Psoas muscle (tissue), 7 donors: ENCODE measurements at regions not wholly inside any gene's neighbourhood (a gene's known extent, or its start where the extent isn't known, plus 50 kb on each side); places are given as distances from the start of the nearest gene placed in this dataset.

ENCODE experiments used
- ATAC-seq, 4 donors: fragments of 200-7000 bp; cut with Tn5 transposase; one replicate each; pipeline ENCODE4 v1.9.1; 2020; ENCODE audit warnings: moderate library complexity in 3 of 4, mild to moderate bottlenecking in 2 of 4
- DNase-seq, 2 donors: peaks; one replicate each; pipeline ENCODE4 v3.0.0-alpha.2; 2020
- H3K27ac ChIP-seq: fragments of 200-600 bp; one replicate; pipeline ENCODE4 v1.8.0; 2022
- H3K27me3 ChIP-seq, 3 donors: fragments of 200-600 bp in 1 of 3; one replicate each; pipeline versions ENCODE4 v1.6.1 to v1.8.0; 2013 to 2022; ENCODE audit warnings: low read length in 2 of 3, mild to moderate bottlenecking in 2 of 3, moderate library complexity in 1 of 3; ENCODE audit not compliant: insufficient read depth in 3 of 3
- H3K36me3 ChIP-seq, 2 donors: fragments of 200-600 bp in 1 of 2; one replicate each; pipeline versions ENCODE4 v1.6.1 to v1.8.0; 2013 to 2022; ENCODE audit warnings: low read depth in 1 of 2, mild to moderate bottlenecking in 1 of 2, moderate library complexity in 1 of 2; ENCODE audit not compliant: insufficient read depth in 1 of 2
- H3K4me1 ChIP-seq: fragments of 200-600 bp; one replicate; pipeline ENCODE4 v1.8.0; 2022
- H3K4me3 ChIP-seq: fragments of 200-600 bp; one replicate; pipeline ENCODE4 v1.8.0; 2022; ENCODE audit warnings: mild to moderate bottlenecking
- H3K9me3 ChIP-seq: fragments of 200-600 bp; one replicate; pipeline ENCODE4 v1.8.0; 2022
- CTCF ChIP-seq: fragments of 200-600 bp; IDR thresholded peaks from one replicate; pipeline ENCODE4 v1.8.0; 2022; ENCODE audit warnings: antibody characterized with exemption
- WGBS, 3 donors: extraction: QIAGEN DNeasy Blood & Tissue Kit; methylation state at CpG; one replicate each; pipeline versions ENCODE4 v1.1.6 to v1.1.7; 2013; 5-methylcytosine and 5-hydroxymethylcytosine counted together
- intact Hi-C, 2 donors: fragments of 100-400 bp; cut with DNase I; formaldehyde crosslinking; loops; one replicate each; pipeline versions ENCODE4 v1.11.0 to v1.14.2; 2022
- donor health status: healthy with polysubstance abuse.
- donor health status: DM: no; HTN: no; CAD: no; lungs with moderate emphysema.
- donor health status: Bipolar disorder and iron deficiency.
- donor health status: healthy.
- donor health status: DM: yes; HTN: yes; CAD: no.
- donor health status: DM: no; HTN: no; CAD: no.
- donor health status: DM: yes; HTN: yes; CAD: no.

DNA sequence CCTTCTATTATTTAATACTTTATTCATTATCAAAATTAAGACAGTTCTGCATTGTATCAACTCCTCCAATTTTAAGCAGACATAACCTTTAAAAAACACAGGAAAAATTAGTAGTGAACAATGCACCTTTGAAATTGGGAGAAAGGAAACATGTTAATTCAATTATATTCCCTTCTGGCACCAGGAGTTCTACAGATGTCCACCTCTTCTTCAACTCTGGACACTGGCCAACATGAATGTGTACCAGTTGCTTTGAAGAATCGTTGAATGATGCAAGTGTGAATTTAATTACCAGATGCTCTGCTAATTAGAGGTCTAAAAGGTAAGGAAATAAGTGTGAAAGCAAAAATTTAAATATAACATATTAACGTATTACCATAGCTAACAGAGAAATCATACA is 206.7 kb upstream of the IGFBP3 start:
- H3K27ac ChIP-seq, result no peak overlapping the region
- no peaks in the 10 kb centered on the region for H3K27me3 ChIP-seq
- TF ChIP-seq CTCF, result no peak
- intact Hi-C loops, result no loop called here
- H3K4me1 ChIP-seq, result no peaks in the 10 kb centered on the region
- 46 to 48% (median 47%) methylated on average over 2 of the region's 2 CpGs for WGBS, 3 donors
- no peaks in the 10 kb centered on the region for H3K36me3 ChIP-seq
- no peaks in the 10 kb centered on the region for H3K9me3 ChIP-seq
- H3K4me3 ChIP-seq, result no peak overlapping the region
- no peak for ATAC-seq
- DNase-seq, result no peak

DNA sequence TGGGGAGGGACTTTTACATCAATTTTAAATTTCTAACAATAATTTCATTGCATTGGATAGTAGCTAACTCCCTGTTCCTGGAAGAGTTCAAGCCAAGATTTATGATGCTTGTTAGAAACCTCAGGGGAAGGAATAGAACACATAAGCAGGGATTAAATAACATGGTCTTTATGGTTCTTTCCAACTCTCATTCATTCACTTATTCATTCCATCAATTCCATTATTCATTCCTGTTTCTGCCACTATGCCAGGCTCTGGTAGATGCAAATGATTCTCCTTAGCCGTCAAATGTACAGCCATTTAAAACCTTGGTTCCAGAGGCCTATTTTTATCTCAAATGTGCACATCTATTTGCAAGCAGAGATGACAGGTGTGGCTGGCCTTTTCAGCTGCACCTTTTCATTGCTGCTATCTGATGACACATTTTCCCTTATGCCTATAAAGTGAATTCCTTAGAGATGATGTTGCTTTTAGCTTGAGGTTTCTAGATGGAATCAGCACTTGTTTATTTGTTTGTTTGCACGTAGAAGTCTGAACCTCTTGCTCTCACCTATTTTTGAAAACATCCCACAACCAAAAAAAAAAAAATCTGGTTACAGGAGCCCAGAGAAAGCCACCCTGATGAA is 205.7 kb upstream of the IGFBP3 start:
- no peak for ATAC-seq
- no peak for TF ChIP-seq CTCF
- intact Hi-C loops, result no loop called here

GRCh38 chr7:46123756-46124343 is 202.8 kb upstream of the IGFBP3 start:
- intact Hi-C loops, result no loop called here
- Histone ChIP-seq H3K27me3 (no peaks in the 10 kb centered on the region), H3K9me3 (no peaks in the 10 kb centered on the region), H3K4me1 (no peaks in the 10 kb centered on the region), H3K4me3 (no peak overlapping the region), H3K27ac (no peak overlapping the region), H3K36me3 (no peaks in the 10 kb centered on the region)
- TF ChIP-seq CTCF, result no peak
- no peak for DNase-seq
- WGBS, 3 donors, result 71 to 77% (median 73%) methylated on average over 3 of the region's 3 CpGs
- ATAC-seq, result no peak

More for the DNA sequence above, 205.7 kb upstream of the IGFBP3 start:
- WGBS, 3 donors, result 71 to 81% (median 73%) methylated on average over 2 of the region's 2 CpGs
- no peak for DNase-seq
- Histone ChIP-seq H3K27me3 (no peaks in the 10 kb centered on the region), H3K36me3 (no peaks in the 10 kb centered on the region), H3K9me3 (no peaks in the 10 kb centered on the region), H3K4me3 (no peak overlapping the region), H3K4me1 (no peaks in the 10 kb centered on the region), H3K27ac (no peak overlapping the region)

- Histone ChIP-seq H3K9me3 (no peaks in the 10 kb centered on the region), H3K27ac (no peak overlapping the region), H3K4me1 (no peaks in the 10 kb centered on the region), H3K4me3 (no peak overlapping the region), H3K27me3 (no peaks in the 10 kb centered on the region), H3K36me3 (no peaks in the 10 kb centered on the region)
- WGBS, 3 donors, result 64 to 80% (median 70%) methylated on average over 3 of the region's 3 CpGs
- DNase-seq, result no peak
- TF ChIP-seq CTCF, result no peak
- ATAC-seq, result no peak
- intact Hi-C loops, result no loop called here
Measured at GRCh38 chr7:46115410-46115809, 194.3 kb upstream of the IGFBP3 start.

DNA sequence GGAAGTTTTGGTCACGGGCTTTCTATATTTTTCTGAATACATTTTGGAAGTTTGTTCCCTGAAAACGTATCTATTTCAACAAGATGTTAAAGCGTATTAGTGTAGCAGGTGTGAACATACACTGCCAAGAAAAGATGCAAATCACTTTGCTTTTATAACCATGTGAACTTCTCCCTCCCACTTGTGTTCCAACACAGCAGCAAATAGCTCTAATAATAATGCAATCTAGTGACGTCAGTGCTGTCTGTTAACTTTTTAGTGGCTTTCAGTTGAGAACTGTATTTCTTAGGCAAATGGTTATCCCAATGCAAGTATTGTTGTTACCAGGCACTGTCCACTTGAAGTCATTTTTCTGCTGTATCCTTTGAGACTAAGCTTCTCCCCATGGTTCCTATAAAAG is 188.4 kb upstream of the IGFBP3 start:
- Histone ChIP-seq H3K36me3 (no peaks in the 10 kb centered on the region), H3K27me3 (no peaks in the 10 kb centered on the region), H3K27ac (no peak overlapping the region), H3K4me3 (no peak overlapping the region), H3K4me1 (no peaks in the 10 kb centered on the region), H3K9me3 (peaks cover 5% of the 10 kb centered on the region)
- TF ChIP-seq CTCF, result no peak
- DNase-seq, result no peak
- intact Hi-C loops, result no loop called here
- WGBS, 3 donors, result 19 to 22% (median 20%) methylated on average over 4 of the region's 4 CpGs
- no peak for ATAC-seq
